Activated CD8-positive, alpha-beta memory T cell treated with anti-CD3 and anti-CD28 coated beads, Interleukin-2, amount 50 U/mL, for 48 hours (primary cell): ENCODE measurements at regions not wholly inside any gene's neighbourhood (a gene's known extent, or its start where the extent isn't known, plus 50 kb on each side); places are given as distances from the start of the nearest gene placed in this dataset.

Experiments used
- DNase-seq: peaks from one replicate; pipeline ENCODE4 v3.0.0-alpha.2; 2020

- DNase-seq: no peak
Observed at GRCh38 chr4:27272217-27272616, 411.6 kb downstream of the STIM2 start.

GRCh38 chr4:27276307-27277073, 415.8 kb downstream of the STIM2 start:
- no peak for DNase-seq

DNA sequence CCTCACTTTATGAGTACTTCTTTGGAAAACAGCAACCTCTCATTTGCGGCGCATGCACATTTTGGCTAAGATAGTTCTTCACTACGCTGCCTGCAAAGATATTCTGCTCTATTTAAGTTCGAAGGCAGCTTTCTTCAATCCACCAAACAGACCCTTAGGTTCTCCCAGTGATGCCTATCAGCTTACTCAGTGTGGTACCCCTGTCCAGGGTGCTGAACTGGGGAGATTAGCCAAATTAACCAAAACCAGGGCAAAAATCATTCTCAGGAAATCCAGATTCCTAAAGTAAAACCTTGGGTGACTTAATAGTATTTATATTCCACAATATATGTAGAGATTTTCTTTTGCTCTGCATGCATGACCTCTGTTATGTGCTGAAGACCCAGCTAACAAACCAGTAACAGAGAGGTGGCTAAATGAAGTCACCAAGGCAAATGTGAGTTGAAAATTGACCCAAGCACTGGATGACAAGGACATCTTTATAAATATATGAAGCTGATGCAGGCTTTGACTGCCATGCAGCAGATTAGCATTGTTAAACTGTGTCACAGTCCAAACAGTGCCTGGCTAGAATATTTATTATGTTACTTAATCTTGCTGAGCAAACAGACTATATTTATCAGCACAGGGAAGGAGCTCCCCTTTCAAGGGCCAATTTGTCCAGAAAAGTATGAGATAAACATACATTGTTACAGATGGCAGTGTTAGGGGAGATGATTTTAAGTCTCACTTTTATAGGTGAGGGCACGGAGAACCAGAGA, 418.2 kb downstream of the STIM2 start:
- no peak for DNase-seq

- no peak for DNase-seq
Observed at GRCh38 chr4:27288496-27288895, 427.9 kb downstream of the STIM2 start.

GRCh38 chr4:27289704-27290103, 429.1 kb downstream of the STIM2 start:
- no peak for DNase-seq

DNA sequence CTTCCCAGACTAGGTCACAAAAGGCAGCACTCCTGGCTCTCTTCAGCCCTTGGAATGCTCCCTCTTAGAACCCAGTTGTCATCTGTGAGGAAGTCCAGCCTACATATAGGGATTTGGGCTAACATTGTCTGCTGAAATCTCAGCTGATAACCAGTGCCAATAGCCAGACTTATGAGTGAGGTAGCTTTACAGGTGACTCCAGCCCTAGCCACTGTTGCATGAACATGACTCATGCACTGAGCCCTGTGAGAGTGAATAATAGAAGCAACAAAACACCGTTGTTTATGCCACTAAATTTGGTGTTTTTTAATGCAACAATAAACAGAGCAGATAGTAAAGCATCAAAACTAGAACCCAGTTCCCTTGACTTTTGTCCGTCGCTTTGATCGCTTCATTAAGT, 433.2 kb downstream of the STIM2 start:
- DNase-seq: no peak

- DNase-seq: no peak
Observed at GRCh38 chr4:27304751-27305150, 444.1 kb downstream of the STIM2 start.

- no peak for DNase-seq
Observed at GRCh38 chr4:27305246-27305645, 444.6 kb downstream of the STIM2 start.

DNA sequence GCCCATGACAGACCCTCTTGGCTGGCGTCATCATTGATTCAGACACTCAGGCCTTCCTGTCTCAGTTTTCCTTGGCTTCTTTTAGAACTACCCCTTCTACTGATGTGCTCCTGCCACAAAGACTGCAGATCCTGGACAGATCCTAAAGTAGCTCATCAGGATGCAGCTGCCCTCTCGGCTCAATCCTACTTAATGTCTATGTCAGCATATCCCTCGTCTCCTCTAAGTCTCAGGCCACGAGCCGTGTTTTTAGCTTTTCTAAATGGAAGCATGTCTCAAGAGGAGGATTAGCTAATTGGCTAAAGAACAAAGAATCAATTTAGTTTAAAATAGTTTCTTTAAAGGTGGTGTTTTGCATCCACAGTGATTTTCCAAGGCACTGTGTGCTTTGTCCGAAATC, 447.7 kb downstream of the STIM2 start:
- no peak for DNase-seq

GRCh38 chr4:27315625-27316024, 455.0 kb downstream of the STIM2 start:
- no peak for DNase-seq

DNA sequence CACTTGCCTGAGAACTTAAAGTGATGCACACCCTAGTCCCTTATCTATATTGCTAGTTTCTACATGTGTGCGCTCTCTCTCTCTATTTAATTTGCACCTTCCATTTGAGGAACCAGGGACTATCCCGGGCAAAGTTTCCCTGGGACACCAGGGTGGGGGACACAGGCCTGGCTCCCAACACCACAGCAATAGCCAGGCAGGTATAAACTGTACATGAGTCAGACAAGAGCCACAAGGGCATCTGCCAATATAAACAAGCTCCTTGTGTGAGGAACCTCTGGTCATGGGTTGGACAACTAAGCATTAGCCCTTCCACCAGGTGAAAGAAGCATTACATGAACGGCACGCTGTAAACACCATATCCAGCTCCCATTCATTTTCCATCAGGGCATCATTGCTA, 455.5 kb downstream of the STIM2 start:
- no peak for DNase-seq

DNA sequence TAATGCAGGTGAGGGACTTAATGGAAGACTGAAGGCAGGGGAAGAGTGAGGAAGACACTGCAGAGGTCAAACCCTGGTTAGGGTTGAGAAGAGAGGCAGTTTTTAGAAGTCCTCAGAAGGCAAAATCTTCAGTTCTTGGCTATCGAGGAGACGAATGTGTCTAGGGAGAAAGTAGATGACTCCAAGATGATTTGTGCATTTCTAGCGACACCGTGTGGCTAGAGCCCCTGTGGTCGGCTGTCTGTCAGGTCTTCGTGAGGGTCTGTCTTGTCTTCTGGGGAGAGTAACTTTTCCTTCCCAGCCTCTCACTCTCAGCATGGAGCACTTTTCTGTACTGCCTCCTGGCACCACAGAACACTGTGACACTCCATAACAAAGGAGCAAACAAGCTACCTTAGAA, 458.1 kb downstream of the STIM2 start:
- DNase-seq: no peak

GRCh38 chr4:27326991-27327390, 466.4 kb downstream of the STIM2 start:
- no peak for DNase-seq

- DNase-seq: no peak
Observed at GRCh38 chr4:27327421-27328181, 467.0 kb downstream of the STIM2 start.

DNA sequence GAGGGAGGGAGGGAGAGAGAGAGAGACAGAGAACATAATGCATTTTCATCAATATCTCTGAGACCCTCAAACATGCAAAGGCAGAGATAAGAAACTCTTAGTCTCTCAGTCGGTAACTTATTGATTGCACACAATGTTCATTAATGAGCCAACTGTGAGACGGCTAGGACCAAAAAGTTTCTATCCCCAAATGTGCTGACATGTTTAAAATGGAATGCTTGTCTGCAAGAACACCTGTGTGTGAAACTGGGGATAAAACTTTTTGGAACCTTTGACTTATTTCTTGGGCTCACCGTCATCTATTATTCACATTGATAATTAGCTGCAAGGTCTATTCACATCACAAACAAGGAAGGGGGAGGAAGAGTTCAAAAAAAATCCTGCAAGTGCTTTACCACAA, 477.9 kb downstream of the STIM2 start:
- DNase-seq: no peak

DNA sequence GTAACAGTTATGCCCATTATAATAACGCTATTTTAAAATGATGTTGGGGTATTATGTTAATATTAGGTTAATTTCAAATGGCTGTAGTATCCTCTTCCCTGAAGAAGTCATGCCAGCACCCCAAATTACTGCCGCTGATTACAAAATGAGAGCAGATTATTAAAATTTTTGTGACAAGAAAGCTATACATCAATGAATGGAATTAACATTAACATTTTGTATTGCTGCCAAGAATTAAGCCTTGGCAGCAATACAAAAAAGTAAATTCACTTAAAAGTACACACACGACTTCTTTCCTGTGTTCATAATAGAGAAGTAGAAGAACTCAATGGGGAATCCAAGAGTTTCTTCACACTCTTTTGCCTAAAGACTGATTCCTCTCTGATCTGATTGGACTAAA, 482.8 kb downstream of the STIM2 start:
- no peak for DNase-seq

DNA sequence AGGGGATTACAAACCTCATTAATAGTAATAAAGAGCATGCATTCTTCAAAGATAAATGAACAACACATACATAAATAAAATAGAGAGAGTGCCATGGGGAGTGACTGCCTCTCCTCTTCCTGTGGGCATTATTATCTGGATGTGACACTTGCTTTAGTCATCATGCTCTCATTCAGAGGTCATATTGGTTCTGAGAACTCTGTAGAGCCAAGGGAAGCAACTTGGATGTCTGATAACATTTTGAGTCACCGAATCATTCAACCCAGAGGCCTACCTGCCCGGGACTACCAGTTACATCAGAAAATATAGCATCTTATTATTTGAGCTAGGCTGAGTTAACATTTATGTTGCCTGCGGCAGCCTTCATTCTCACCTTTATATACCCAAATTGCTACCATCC, 489.5 kb downstream of the STIM2 start:
- DNase-seq: no peak

GRCh38 chr4:27357283-27357682, 496.6 kb downstream of the STIM2 start:
- DNase-seq: no peak

GRCh38 chr4:27358269-27358668, 497.6 kb downstream of the STIM2 start:
- no peak for DNase-seq

- no peak for DNase-seq
Observed at GRCh38 chr4:27360131-27360530, 499.5 kb downstream of the STIM2 start.

DNA sequence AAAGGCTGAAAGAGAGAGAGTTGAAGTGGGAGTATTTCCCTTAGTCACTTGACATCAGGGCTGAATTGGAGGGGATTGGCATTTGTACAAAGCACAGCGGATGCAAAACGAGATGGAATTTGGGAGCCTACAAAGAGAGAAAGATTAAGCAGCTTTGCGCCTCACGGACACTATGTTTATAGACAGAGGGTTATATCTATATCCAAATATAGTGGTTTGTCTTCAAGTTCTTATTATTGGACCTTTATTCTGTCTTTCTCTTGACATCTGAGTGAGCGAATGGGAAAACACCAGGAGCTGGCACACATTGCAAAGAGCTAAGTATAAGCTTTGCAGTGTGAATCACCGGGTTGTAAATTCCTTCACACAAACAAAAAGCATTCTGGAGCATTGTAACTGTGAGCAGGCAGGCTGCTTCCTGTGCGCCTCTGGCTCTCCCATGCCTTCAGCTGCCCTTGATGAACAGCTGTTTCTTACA, 500.2 kb downstream of the STIM2 start:
- DNase-seq: no peak

DNA sequence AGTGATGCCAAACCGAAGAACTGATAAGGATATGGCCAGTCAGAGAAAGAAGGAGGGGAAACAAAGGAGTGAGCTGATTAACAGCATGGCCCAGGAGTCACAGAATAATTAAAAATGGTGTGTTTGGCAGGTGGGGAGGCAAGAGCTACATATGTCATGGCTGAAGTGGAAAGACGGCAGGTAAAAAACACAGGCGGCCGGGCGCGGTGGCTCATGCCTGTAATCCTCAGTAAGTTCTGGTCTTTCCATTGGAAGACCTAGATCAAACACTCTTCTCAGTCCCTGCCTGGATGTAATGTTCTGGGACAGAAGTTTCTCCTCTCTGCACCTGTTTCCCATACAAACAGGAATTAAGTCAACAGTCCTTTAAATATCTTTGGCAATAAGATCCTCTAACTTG, 503.9 kb downstream of the STIM2 start:
- DNase-seq: no peak

- no peak for DNase-seq
Observed at GRCh38 chr4:27366104-27366823, 505.6 kb downstream of the STIM2 start.
